Fibroblast of lung (primary cell): ENCODE measurements at regions not wholly inside any gene's neighbourhood (a gene's known extent, or its start where the extent isn't known, plus 50 kb on each side); places are given as distances from the start of the nearest gene placed in this dataset.

Source experiments
- CTCF ChIP-seq, 2 donors: IDR thresholded peaks in 1 of 2; conservative IDR thresholded peaks in 1 of 2; 1 replicate in 1 of 2; 2 replicates in 1 of 2; pipeline ENCODE4 v1.5.1; 2011 to 2012; ENCODE audit warnings: low read length in 2 of 2, control low read depth in 1 of 2, inconsistent platforms in 1 of 2, low read depth in 1 of 2, mild to moderate bottlenecking in 1 of 2
- EZH2 ChIP-seq: IDR thresholded peaks from 2 replicates; pipeline ENCODE4 v1.5.1; 2012; ENCODE audit warnings: low read length, control low read depth, mild to moderate bottlenecking; ENCODE audit errors: missing control alignments

- TF ChIP-seq CTCF (conservative IDR thresholded peaks at IDR 0.05 in 1 of 2, IDR thresholded peaks at IDR 0.05 in 1 of 2; ENCODE audit: low read depth in 1 of 2, low read length in 2 of 2) (peak; percentile 65 to 68), EZH2 (no peak)
These were observed 802.6 kb upstream of the ALCAM start for GRCh38 chr3:104564045-104564643.
